HT-29 (cell line): ENCODE measurements at regions not wholly inside any gene's neighbourhood (a gene's known extent, or its start where the extent isn't known, plus 50 kb on each side); places are given as distances from the start of the nearest gene placed in this dataset.

Experiments
- DNase-seq: peaks from one replicate; pipeline ENCODE4 v3.0.0-alpha.2; 2015; ENCODE audit warnings: low spot score

GRCh38 chr6:111958534-111958933, 85.3 kb upstream of the FYN start:
- no peak for DNase-seq

- no peak for DNase-seq
These were observed 86.5 kb upstream of the FYN start for GRCh38 chr6:111959766-111960165.

GRCh38 chr6:111967131-111967530, 86.8 kb upstream of the CCN6 start:
- DNase-seq, result no peak

- DNase-seq, result no peak
These were observed 83.5 kb upstream of the CCN6 start for GRCh38 chr6:111970426-111970825.

GRCh38 chr6:111971181-111971841, 82.6 kb upstream of the CCN6 start:
- no peak for DNase-seq

- DNase-seq, result no peak
These were observed 81.9 kb upstream of the CCN6 start for GRCh38 chr6:111971866-111972532.

GRCh38 chr6:111972745-111973117, 81.2 kb upstream of the CCN6 start:
- DNase-seq, result no peak

GRCh38 chr6:111973118-111973761, 80.7 kb upstream of the CCN6 start:
- DNase-seq, result no peak

- no peak for DNase-seq
These were observed 79.8 kb upstream of the CCN6 start for GRCh38 chr6:111973927-111974639.

- DNase-seq, result no peak
These were observed 78.4 kb upstream of the CCN6 start for GRCh38 chr6:111975466-111975865.

GRCh38 chr6:111976139-111976538, 77.8 kb upstream of the CCN6 start:
- no peak for DNase-seq

- DNase-seq, result no peak
These were observed 75.3 kb upstream of the CCN6 start for GRCh38 chr6:111978532-111979149.

- no peak for DNase-seq
These were observed 74.3 kb upstream of the CCN6 start for GRCh38 chr6:111979633-111980032.

- no peak for DNase-seq
These were observed 73.8 kb upstream of the CCN6 start for GRCh38 chr6:111980143-111980542.

GRCh38 chr6:111980971-111981840, 72.7 kb upstream of the CCN6 start:
- no peak for DNase-seq

- peak; percentile 43 for DNase-seq
These were observed 71.2 kb upstream of the CCN6 start for GRCh38 chr6:111982681-111983080.

- DNase-seq, result no peak
These were observed 70.7 kb upstream of the CCN6 start for GRCh38 chr6:111983193-111983592.

GRCh38 chr6:111984081-111984480, 69.8 kb upstream of the CCN6 start:
- DNase-seq, result no peak

GRCh38 chr6:111984516-111985201, 69.2 kb upstream of the CCN6 start:
- DNase-seq, result no peak

GRCh38 chr6:111985202-111985731, 68.6 kb upstream of the CCN6 start:
- peak; percentile 91 for DNase-seq
